H1 (cell line): ENCODE measurements at regions not wholly inside any gene's neighbourhood (a gene's known extent, or its start where the extent isn't known, plus 50 kb on each side); places are given as distances from the start of the nearest gene placed in this dataset.
A peak's percentile ranks its signal among the peaks of the same experiment; 100 is the strongest.

Experiments used
- CTCF ChIA-PET: fragments of 300-600 bp; sonication (Branson Sonifier 250); formaldehyde crosslinking; loops from one replicate; lab custom pipeline; 2021; ENCODE audit not compliant: partially characterized antibody; lab: Charles Lee
- POLR2A ChIA-PET: fragments of 300-600 bp; sonication (Branson Sonifier 250); formaldehyde crosslinking; loops from one replicate; lab custom pipeline; 2021; ENCODE audit warnings: inconsistent platforms; ENCODE audit not compliant: partially characterized antibody; lab: Charles Lee
- DNase-seq, 2 experiments: peaks; one replicate each; pipeline versions ENCODE4 v3.0.0 to v3.0.0-alpha.2; 2010 to 2022; ENCODE audit warnings: low spot score in 2 of 2, low read depth in 1 of 2, mixed read lengths in 1 of 2
- FAIRE-seq: peaks from 2 replicates; lab custom pipeline; 2011; peaks lifted over from hg19 to GRCh38; lab: Jason Lieb, UNC
- H2AFZ ChIP-seq: 2 replicates; pipeline ENCODE4 v1.8.1; 2012; ENCODE audit warnings: low read length, inconsistent platforms
- H2AK5ac ChIP-seq: 2 replicates; pipeline ENCODE4 v1.6.1; 2013; ENCODE audit warnings: low read depth, low read length
- H2BK120ac ChIP-seq: replicated peaks from 2 replicates; pipeline ENCODE3; 2013; ENCODE audit warnings: low read depth, low read length, inconsistent platforms
- H2BK12ac ChIP-seq: 2 replicates; pipeline ENCODE4 v1.6.1; 2013; ENCODE audit warnings: low read depth, low read length
- H2BK15ac ChIP-seq: 2 replicates; pipeline ENCODE4 v1.6.1; 2013; ENCODE audit warnings: low read length
- H2BK20ac ChIP-seq: 2 replicates; pipeline ENCODE4 v1.6.1; 2013; ENCODE audit warnings: low read length
- H2BK5ac ChIP-seq: 2 replicates; pipeline ENCODE4 v1.6.1; 2013; ENCODE audit warnings: low read depth, low read length
- H3K14ac ChIP-seq: 2 replicates; pipeline ENCODE4 v1.6.1; 2013; ENCODE audit warnings: inconsistent platforms; ENCODE audit not compliant: insufficient read length
- H3K18ac ChIP-seq: 2 replicates; pipeline ENCODE4 v1.6.1; 2013; ENCODE audit warnings: low read length; ENCODE audit errors: extremely low read depth
- H3K23ac ChIP-seq: 2 replicates; pipeline ENCODE4 v1.6.1; 2013; ENCODE audit warnings: inconsistent platforms; ENCODE audit not compliant: insufficient read length
- H3K23me2 ChIP-seq: 2 replicates; pipeline ENCODE4 v1.6.1; 2013; ENCODE audit warnings: low read depth, low read length
- H3K27ac ChIP-seq: 2 replicates; pipeline ENCODE4 v1.6.1; 2011; ENCODE audit warnings: low read depth, low read length, inconsistent platforms
- H3K27me3 ChIP-seq, 4 experiments: replicated peaks in 1 of 4; 1 replicate in 1 of 4; 2 replicates in 3 of 4; pipeline versions ENCODE4 v1.6.1 to v1.8.1; 2011 to 2013; ENCODE audit warnings: low read length in 3 of 4, mild to moderate bottlenecking in 3 of 4, inconsistent platforms in 2 of 4, mixed read lengths in 2 of 4, moderate library complexity in 1 of 4; ENCODE audit not compliant: control insufficient read depth in 3 of 4, insufficient read depth in 3 of 4; ENCODE audit errors: extremely low read depth in 1 of 4
- H3K36me3 ChIP-seq, 4 experiments: 2 replicates each; pipeline versions ENCODE4 v1.6.1 to v1.8.1; 2011 to 2013; ENCODE audit warnings: mild to moderate bottlenecking in 4 of 4, low read length in 3 of 4, moderate library complexity in 2 of 4, control low read depth in 1 of 4, inconsistent platforms in 1 of 4; ENCODE audit not compliant: insufficient read depth in 4 of 4, control insufficient read depth in 2 of 4
- H3K4ac ChIP-seq: replicated peaks from 2 replicates; pipeline ENCODE3; 2013; ENCODE audit warnings: low read length, low read depth, mixed read lengths, inconsistent platforms; ENCODE audit not compliant: insufficient read length
- H3K4me1 ChIP-seq, 4 experiments: replicated peaks in 1 of 4; 1 replicate in 1 of 4; 2 replicates in 3 of 4; pipeline versions ENCODE4 v1.6.1 to v1.8.1; 2011 to 2013; ENCODE audit warnings: low read length in 3 of 4, inconsistent platforms in 2 of 4, mixed read lengths in 1 of 4; ENCODE audit not compliant: insufficient read depth in 4 of 4, control insufficient read depth in 3 of 4
- H3K4me2 ChIP-seq, 2 experiments: 2 replicates each; pipeline versions ENCODE4 v1.6.1 to v1.8.1; 2011 to 2013; ENCODE audit warnings: low read depth in 2 of 2, low read length in 2 of 2, control low read depth in 1 of 2, inconsistent platforms in 1 of 2, mild to moderate bottlenecking in 1 of 2; ENCODE audit not compliant: insufficient read depth in 1 of 2
- H3K4me3 ChIP-seq, 4 experiments: fragments of 200-600, 300-600 bp in 1 of 4; sonication (generic), shearing (Covaris generic), sonication (Bioruptor Twin) in 1 of 4; 2 replicates each; pipeline versions ENCODE4 v1.5.1 to v1.8.1; 2011 to 2016; ENCODE audit warnings: low read length in 4 of 4, low read depth in 3 of 4, control low read depth in 2 of 4, inconsistent platforms in 2 of 4, mild to moderate bottlenecking in 2 of 4, mixed read lengths in 1 of 4, moderate library complexity in 1 of 4; ENCODE audit not compliant: insufficient read depth in 2 of 4; ENCODE audit errors: extremely low read depth in 1 of 4
- H3K56ac ChIP-seq: replicated peaks from 2 replicates; pipeline ENCODE3; 2013; ENCODE audit warnings: low read depth, mild to moderate bottlenecking, mixed read lengths, low read length, inconsistent platforms; ENCODE audit not compliant: insufficient read length
- H3K79me1 ChIP-seq: 2 replicates; pipeline ENCODE4 v1.6.1; 2013; ENCODE audit warnings: low read depth, low read length, control low read depth
- H3K79me2 ChIP-seq, 2 experiments: 2 replicates each; pipeline versions ENCODE4 v1.6.1 to v1.8.1; 2012 to 2013; ENCODE audit warnings: low read length in 2 of 2, mild to moderate bottlenecking in 2 of 2, inconsistent platforms in 1 of 2; ENCODE audit not compliant: insufficient read depth in 2 of 2, control insufficient read depth in 1 of 2
- H3K9ac ChIP-seq, 4 experiments: replicated peaks in 1 of 4; 1 replicate in 1 of 4; 2 replicates in 3 of 4; pipeline versions ENCODE4 v1.6.1 to v1.8.1; 2011 to 2013; ENCODE audit warnings: low read depth in 3 of 4, low read length in 3 of 4, control low read depth in 2 of 4, mild to moderate bottlenecking in 2 of 4, moderate library complexity in 2 of 4, inconsistent platforms in 1 of 4; ENCODE audit errors: extremely low read depth in 1 of 4
- H3K9me3 ChIP-seq, 2 experiments: 2 replicates each; pipeline versions ENCODE4 v1.6.1 to v1.8.1; 2012 to 2013; ENCODE audit warnings: mild to moderate bottlenecking in 2 of 2, moderate library complexity in 2 of 2, control low read depth in 1 of 2, inconsistent platforms in 1 of 2, low read depth in 1 of 2, low read length in 1 of 2, mixed read lengths in 1 of 2; ENCODE audit not compliant: insufficient read depth in 2 of 2
- H4K20me1 ChIP-seq, 2 experiments: replicated peaks in 1 of 2; 2 replicates each; pipeline versions ENCODE3 to v1.8.1; 2011 to 2013; ENCODE audit warnings: inconsistent platforms in 2 of 2, low read length in 2 of 2, mild to moderate bottlenecking in 1 of 2; ENCODE audit not compliant: insufficient read depth in 2 of 2, control insufficient read depth in 1 of 2
- H4K5ac ChIP-seq: 2 replicates; pipeline ENCODE4 v1.6.1; 2013; ENCODE audit warnings: low read length, low read depth, mixed read lengths, inconsistent platforms; ENCODE audit not compliant: insufficient read length
- H4K8ac ChIP-seq: 2 replicates; pipeline ENCODE4 v1.8.0; 2013; ENCODE audit warnings: mild to moderate bottlenecking, moderate library complexity, low read length, inconsistent platforms; ENCODE audit not compliant: insufficient read depth; ENCODE audit errors: extremely low read depth
- H4K91ac ChIP-seq: replicated peaks from 2 replicates; pipeline ENCODE3; 2013; ENCODE audit warnings: low read length, mixed read lengths, inconsistent platforms; ENCODE audit not compliant: insufficient read length
- BACH1 ChIP-seq: IDR thresholded peaks from 2 replicates; pipeline ENCODE4 v1.6.1; 2012; ENCODE audit warnings: low read length, improper control_type of control experiment
- BCL11A ChIP-seq, 2 experiments: IDR thresholded peaks; one replicate each; pipeline ENCODE4 v1.6.1; 2011; ENCODE audit warnings: low read depth in 2 of 2, low read length in 2 of 2, mild to moderate bottlenecking in 2 of 2
- BRCA1 ChIP-seq: IDR thresholded peaks from 2 replicates; pipeline ENCODE4 v1.6.1; 2012; ENCODE audit warnings: low read depth, low read length, improper control_type of control experiment
- CREB1 ChIP-seq: IDR thresholded peaks from 2 replicates; pipeline ENCODE4 v1.6.1; 2012; ENCODE audit warnings: inconsistent platforms
- FOSL1 ChIP-seq: IDR thresholded peaks from 2 replicates; pipeline ENCODE4 v1.6.1; 2011; ENCODE audit warnings: mild to moderate bottlenecking, low read depth, low read length, moderate library complexity; ENCODE audit not compliant: insufficient read depth
- KDM1A ChIP-seq: fragments of 200-600, 300-600 bp; sonication (generic); IDR thresholded peaks from 2 replicates; pipeline ENCODE4 v1.7.1; 2016; ENCODE audit warnings: mild to moderate bottlenecking, low read length, borderline replicate concordance
- KDM4A ChIP-seq: IDR thresholded peaks from one replicate; pipeline ENCODE4 v1.7.1; 2012; ENCODE audit warnings: low read depth, mild to moderate bottlenecking, moderate library complexity, low read length, inconsistent platforms; ENCODE audit not compliant: severe bottlenecking
- NANOG ChIP-seq: IDR thresholded peaks from 2 replicates; pipeline ENCODE4 v1.6.1; 2011; ENCODE audit warnings: low read length, low read depth, mild to moderate bottlenecking, inconsistent platforms; ENCODE audit not compliant: insufficient read depth, poor library complexity, severe bottlenecking
- POU5F1 ChIP-seq: IDR thresholded peaks from 2 replicates; pipeline ENCODE4 v1.6.1; 2011; ENCODE audit warnings: low read depth, mild to moderate bottlenecking, low read length, moderate library complexity
- RBBP5 ChIP-seq: IDR thresholded peaks from 2 replicates; pipeline ENCODE4 v1.7.1; 2012; ENCODE audit warnings: low read depth, mild to moderate bottlenecking, inconsistent platforms, low read length, moderate library complexity, borderline replicate concordance
- RXRA ChIP-seq: IDR thresholded peaks from 2 replicates; pipeline ENCODE4 v1.6.1; 2011; ENCODE audit warnings: low read depth, mild to moderate bottlenecking, low read length, moderate library complexity; ENCODE audit not compliant: insufficient read depth
- SIX5 ChIP-seq: IDR thresholded peaks from 2 replicates; pipeline ENCODE4 v1.6.1; 2011; ENCODE audit warnings: mild to moderate bottlenecking, low read depth, low read length
- SP1 ChIP-seq: IDR thresholded peaks from 2 replicates; pipeline ENCODE4 v1.6.1; 2011; ENCODE audit warnings: low read depth, low read length
- YY1 ChIP-seq: IDR thresholded peaks from 2 replicates; pipeline ENCODE4 v1.6.1; 2011; ENCODE audit warnings: low read depth, mild to moderate bottlenecking, low read length
- ZNF274 ChIP-seq: IDR thresholded peaks from 2 replicates; pipeline ENCODE4 v1.7.0; 2012; ENCODE audit warnings: low read length, borderline replicate concordance; ENCODE audit errors: extremely low read depth
- WGBS, 2 experiments: shearing (Covaris generic) in 1 of 2; methylation state at CpG; one replicate each; pipeline versions ENCODE4 v1.1.6 to v1.1.7; 2013 to 2015; ENCODE audit warnings: low lambda C conversion rate in 2 of 2, mixed read lengths in 2 of 2, inconsistent platforms in 1 of 2, low coverage in 1 of 2, missing lambda C conversion rate in 1 of 2; ENCODE audit not compliant: insufficient replicate concordance in 2 of 2, insufficient coverage in 1 of 2, insufficient read length in 1 of 2; ENCODE audit errors: extremely low coverage in 1 of 2, missing lambda C conversion rate in 1 of 2; 5-methylcytosine and 5-hydroxymethylcytosine counted together

DNA sequence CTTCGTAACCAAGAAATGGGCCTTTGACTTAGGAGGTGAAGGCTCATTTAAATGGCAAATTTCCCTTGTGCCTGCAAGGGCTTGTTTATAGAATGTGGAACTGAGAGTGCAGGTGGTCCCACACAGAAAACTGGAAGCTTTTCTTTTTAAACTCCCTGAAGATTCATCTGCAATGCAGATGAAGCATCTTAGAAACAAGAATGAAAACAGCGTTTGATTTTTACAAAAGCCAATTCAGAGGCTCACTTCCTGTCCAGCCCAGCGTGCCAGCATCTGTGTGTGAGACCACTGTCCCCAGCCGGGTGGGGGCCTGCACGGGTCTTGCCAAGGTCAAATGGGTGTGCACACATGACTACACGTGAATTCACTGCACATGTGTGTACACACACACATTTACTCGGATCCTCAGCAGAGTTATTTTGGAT lies 94.7 kb downstream of the LINGO1 start:
- FAIRE-seq, result no peak
- 65% methylated on average over 7 of the region's 7 CpGs; no CpG with 5 or more reads in 1 of the 2 experiments for WGBS, 2 experiments

More for the DNA sequence above, 94.7 kb downstream of the LINGO1 start:
- H4K5ac ChIP-seq, result no peak overlapping the region
- H2AK5ac ChIP-seq, result no peak overlapping the region
- no peak for DNase-seq
- H3K27ac ChIP-seq, result no peak overlapping the region
- H3K79me2 ChIP-seq, result no peaks in the 10 kb centered on the region
- 0 out of 4 replicates have a peak overlapping the region, but pooled peaks of 1 of the 2 experiments have one; percentile 7 for H3K4me2 ChIP-seq
- H3K4ac ChIP-seq, result no peak overlapping the region
- TF ChIP-seq YY1 (no peak), KDM4A (no peak), RBBP5 (no peak), POU5F1 (no peak), KDM1A (no peak), BCL11A (IDR thresholded peaks at IDR 0.05; ENCODE audit: low read depth in 2 of 2, low read length in 2 of 2) (no peak), SIX5 (no peak), FOSL1 (no peak), SP1 (no peak), ZNF274 (no peak), BRCA1 (no peak), CREB1 (no peak), NANOG (no peak), RXRA (no peak), BACH1 (no peak)
- no peak overlapping the region for H3K14ac ChIP-seq
- H2BK15ac ChIP-seq, result no peak overlapping the region
- H3K79me1 ChIP-seq, result no peaks in the 10 kb centered on the region
- no peak overlapping the region for H2AFZ ChIP-seq
- 0 out of 2 replicates have a peak overlapping the region, but pooled peaks have one; percentile 67 for H2BK20ac ChIP-seq
- no peaks in the 10 kb centered on the region for H3K27me3 ChIP-seq
- peaks cover 12 to 37% (median 16%) of the 10 kb centered on the region in 4 experiments for H3K4me1 ChIP-seq
- H3K56ac ChIP-seq, result no peak overlapping the region
- H3K18ac ChIP-seq, result no peak overlapping the region; the same call in 1 of the 2 replicates
- peak overlapping the region; percentile 69; the same call in 1 of the 2 replicates for H2BK12ac ChIP-seq
- H2BK120ac ChIP-seq, result no peak overlapping the region
- ChIA-PET CTCF (interaction anchor here (0.7 to 11.4 kb wide), 10 partner anchors 12 to 430 kb away, joined by 3 to 156 read pairs (median 21); no protein-coding TSS in a partner anchor), POLR2A (interaction anchor here (1.2 to 2.4 kb wide), 3 partner anchors 9 to 28 kb away, joined by 4 to 9 read pairs (median 8); no protein-coding TSS in a partner anchor)
- H3K36me3 ChIP-seq, result no peaks in the 10 kb centered on the region
- H4K91ac ChIP-seq, result no peak overlapping the region
- no peak overlapping the region for H2BK5ac ChIP-seq
- no peaks in the 10 kb centered on the region for H4K20me1 ChIP-seq
- no peaks in the 10 kb centered on the region for H3K23me2 ChIP-seq
- no peak overlapping the region for H3K4me3 ChIP-seq
- H4K8ac ChIP-seq, result no peak overlapping the region
- no peak overlapping the region for H3K9ac ChIP-seq
- H3K9me3 ChIP-seq, result no peaks in the 10 kb centered on the region
- H3K23ac ChIP-seq, result no peak overlapping the region
